ENCODE measurements at regions not wholly inside any gene's neighbourhood (a gene's known extent, or its start where the extent isn't known, plus 50 kb on each side); places are given as distances from the start of the nearest gene placed in this dataset.

DNA sequence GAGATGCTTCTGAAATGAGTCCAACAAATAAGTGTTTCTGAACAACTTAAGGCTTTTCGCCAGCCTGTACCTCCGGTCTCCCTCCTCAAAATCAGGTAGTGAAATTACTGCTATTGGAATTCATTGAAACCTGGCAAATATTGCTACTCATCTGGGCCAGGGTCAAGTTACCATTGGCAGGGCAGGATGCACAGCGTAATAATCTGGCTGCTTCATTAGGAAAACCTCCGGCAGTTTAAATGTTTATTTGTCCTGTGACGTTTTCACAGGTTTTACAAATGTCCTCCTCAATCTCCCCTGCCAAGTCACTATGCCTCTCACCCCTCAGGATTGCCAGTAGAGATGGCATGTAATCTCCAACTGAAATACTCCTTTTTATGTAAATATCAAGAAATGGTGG, 92.6 kb upstream of the KDR start:
- H3K9me3 ChIP-seq (ENCODE audit: control insufficient read depth, low read length, poor library complexity, severe bottlenecking) = no peaks in the 10 kb centered on the region
- no peak overlapping the region for H3K27ac Mint-ChIP-seq
- no peaks in the 10 kb centered on the region for H3K36me3 Mint-ChIP-seq (ENCODE audit: low read depth)
- H3K27me3 Mint-ChIP-seq = peaks cover 23% of the 10 kb centered on the region
- H3K4me1 Mint-ChIP-seq = no peaks in the 10 kb centered on the region
- H3K4me3 Mint-ChIP-seq = no peak overlapping the region
- ATAC-seq (no peak), DNase-seq (no peak)

DNA sequence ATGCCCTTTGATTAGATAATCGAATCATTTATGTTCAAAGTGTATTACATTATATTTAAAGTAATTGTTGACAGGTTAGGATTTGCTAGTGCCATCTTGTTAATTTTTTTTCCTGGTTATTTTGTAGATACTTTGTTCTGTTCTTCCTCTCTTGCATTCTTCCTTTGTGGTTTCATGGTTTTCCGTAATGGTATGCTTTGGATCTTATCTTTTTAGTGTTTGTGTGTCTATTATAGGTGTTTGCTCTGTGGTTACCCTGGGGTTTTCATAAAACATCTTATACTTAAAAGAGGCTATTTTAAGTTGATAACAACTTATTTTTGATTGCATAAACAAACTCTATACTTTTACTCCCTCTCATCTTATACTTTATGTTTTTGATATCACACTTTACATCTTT, 108.2 kb upstream of the SRD5A3 start:
- peaks cover 8% of the 10 kb centered on the region for H3K9me3 ChIP-seq (ENCODE audit: control insufficient read depth, low read length, poor library complexity, severe bottlenecking)
- ATAC-seq (no peak), DNase-seq (no peak)
- peaks cover 2% of the 10 kb centered on the region for H3K4me1 Mint-ChIP-seq
- no peaks in the 10 kb centered on the region for H3K27me3 Mint-ChIP-seq
- H3K36me3 Mint-ChIP-seq (ENCODE audit: low read depth) = no peaks in the 10 kb centered on the region
- H3K27ac Mint-ChIP-seq = no peak overlapping the region
- H3K4me3 Mint-ChIP-seq = no peak overlapping the region

DNA sequence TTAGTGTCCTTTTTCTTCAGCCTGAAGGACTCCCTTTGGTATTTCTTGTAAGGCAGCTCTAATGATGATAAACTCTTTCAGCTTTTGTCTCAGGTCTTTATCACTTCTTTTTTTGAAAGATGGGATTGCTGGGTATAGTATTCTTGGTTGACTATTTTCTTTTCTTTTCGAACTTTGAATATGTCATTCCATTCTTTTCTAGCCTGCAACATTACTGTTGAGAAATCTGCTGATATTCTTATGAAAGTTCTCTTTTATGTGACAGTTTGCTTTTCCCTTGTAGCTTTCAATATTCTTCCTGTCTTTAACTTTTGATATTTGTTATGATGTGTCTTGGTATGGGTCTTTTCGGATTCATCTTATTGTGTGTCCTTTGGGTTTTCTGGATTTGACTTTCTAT, 107.6 kb upstream of the SRD5A3 start:
- Mint-ChIP-seq H3K4me3 (no peak overlapping the region), H3K4me1 (peaks cover 2% of the 10 kb centered on the region), H3K27me3 (peaks cover 1% of the 10 kb centered on the region), H3K27ac (no peak overlapping the region), H3K36me3 (ENCODE audit: low read depth) (no peaks in the 10 kb centered on the region)
- ATAC-seq (no peak), DNase-seq (no peak)
- H3K9me3 ChIP-seq (ENCODE audit: control insufficient read depth, low read length, poor library complexity, severe bottlenecking) = peaks cover 8% of the 10 kb centered on the region

DNA sequence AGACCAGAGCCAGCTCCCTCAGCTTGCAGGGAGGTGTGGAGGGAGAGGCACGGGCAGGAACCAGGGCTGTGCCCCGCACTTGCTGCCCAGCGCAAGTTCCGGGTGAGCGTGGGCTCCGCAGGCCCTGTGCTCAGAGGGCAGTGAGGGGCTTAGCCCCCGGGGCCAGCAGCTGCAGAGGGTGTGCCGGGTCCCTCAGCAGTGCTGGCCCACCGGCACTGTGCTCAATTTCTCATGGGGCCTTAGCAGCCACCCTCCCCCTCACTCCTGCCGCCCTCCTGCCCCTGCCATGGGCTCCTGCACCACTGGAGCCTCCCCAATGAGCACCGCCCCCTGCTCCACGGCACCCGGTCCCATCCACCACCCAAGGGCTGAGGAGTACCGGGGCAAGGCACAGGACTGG, 104.6 kb upstream of the SRD5A3 start:
- H3K4me1 Mint-ChIP-seq = peaks cover 2% of the 10 kb centered on the region
- peaks cover 14% of the 10 kb centered on the region for H3K27me3 Mint-ChIP-seq
- H3K27ac Mint-ChIP-seq = no peak overlapping the region
- peaks cover 8% of the 10 kb centered on the region for H3K9me3 ChIP-seq (ENCODE audit: control insufficient read depth, low read length, poor library complexity, severe bottlenecking)
- ATAC-seq (no peak), DNase-seq (no peak)
- no peak overlapping the region for H3K4me3 Mint-ChIP-seq
- H3K36me3 Mint-ChIP-seq (ENCODE audit: low read depth) = peaks cover 2% of the 10 kb centered on the region

DNA sequence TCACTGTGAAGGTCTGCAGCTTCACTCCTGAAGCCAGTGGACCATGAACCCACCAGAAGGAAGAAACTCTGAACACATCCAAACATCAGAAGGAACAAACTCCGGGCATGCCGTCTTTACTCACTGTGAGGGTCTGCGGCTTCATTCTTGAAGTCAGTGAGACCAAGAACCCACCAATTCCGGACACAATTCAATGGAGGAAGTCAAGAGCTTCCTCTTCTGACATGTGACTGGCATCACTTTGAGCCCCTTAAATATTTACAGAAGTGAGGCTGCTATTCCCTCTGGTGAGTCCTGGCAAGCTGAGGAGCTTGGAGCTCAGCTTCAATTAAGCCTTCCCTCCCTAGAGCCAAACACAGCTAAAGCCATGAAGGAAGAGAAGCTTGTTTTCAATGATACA, 103.5 kb upstream of the SRD5A3 start:
- H3K27me3 Mint-ChIP-seq = peaks cover 14% of the 10 kb centered on the region
- no peak for DNase-seq
- ATAC-seq = no peak
- no peak overlapping the region for H3K4me3 Mint-ChIP-seq
- peaks cover 2% of the 10 kb centered on the region for H3K36me3 Mint-ChIP-seq (ENCODE audit: low read depth)
- peaks cover 8% of the 10 kb centered on the region for H3K9me3 ChIP-seq (ENCODE audit: control insufficient read depth, low read length, poor library complexity, severe bottlenecking)
- H3K4me1 Mint-ChIP-seq = peaks cover 2% of the 10 kb centered on the region
- H3K27ac Mint-ChIP-seq = no peak overlapping the region

DNA sequence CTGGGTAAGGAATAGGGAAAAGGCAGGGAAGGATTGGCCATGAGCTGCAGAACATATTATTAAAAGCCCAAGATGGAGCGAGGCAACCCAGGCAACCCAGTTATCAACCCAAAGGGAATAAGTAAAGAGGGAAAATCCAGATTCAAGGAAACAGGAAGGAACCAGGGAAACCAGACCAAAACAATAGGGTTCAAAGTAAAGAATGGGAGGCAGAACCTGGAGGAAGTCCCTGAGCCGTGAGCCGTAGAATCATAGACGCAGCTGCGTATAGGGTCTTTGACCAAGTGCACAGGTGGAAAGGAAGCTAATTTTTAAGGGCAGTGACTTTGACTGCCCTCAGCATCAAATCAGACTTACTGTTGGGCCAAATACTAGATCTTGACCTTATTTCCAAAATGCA, 98.5 kb upstream of the SRD5A3 start:
- no peak for ATAC-seq
- H3K4me1 Mint-ChIP-seq = no peaks in the 10 kb centered on the region

DNA sequence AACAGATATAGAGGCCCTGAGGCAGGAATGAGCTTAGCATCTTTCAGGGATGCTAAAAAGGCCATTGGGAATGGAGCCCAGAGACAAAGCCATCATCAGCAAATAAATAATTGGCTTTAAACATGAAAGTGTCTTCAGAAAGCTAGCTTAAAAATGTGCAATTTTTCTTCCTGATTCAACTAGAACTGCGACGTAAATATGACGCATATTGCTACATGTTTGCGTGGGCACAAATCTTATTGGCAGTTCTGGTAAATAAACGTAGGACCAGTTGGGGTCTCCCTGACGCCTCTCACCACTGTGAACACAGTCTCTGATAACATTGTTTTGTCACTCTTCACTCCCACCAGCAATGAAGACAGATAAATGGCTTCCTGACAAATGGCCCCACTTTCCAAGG, 97.3 kb upstream of the SRD5A3 start:
- Mint-ChIP-seq H3K36me3 (ENCODE audit: low read depth) (peaks cover under 1% of the 10 kb centered on the region), H3K4me3 (no peak overlapping the region), H3K27ac (no peak overlapping the region), H3K4me1 (no peaks in the 10 kb centered on the region), H3K27me3 (peaks cover 25% of the 10 kb centered on the region)
- ATAC-seq (no peak), DNase-seq (no peak)
- no peaks in the 10 kb centered on the region for H3K9me3 ChIP-seq (ENCODE audit: control insufficient read depth, low read length, poor library complexity, severe bottlenecking)

More for the DNA sequence above, 98.5 kb upstream of the SRD5A3 start:
- H3K27me3 Mint-ChIP-seq = peaks cover 25% of the 10 kb centered on the region
- no peaks in the 10 kb centered on the region for H3K9me3 ChIP-seq (ENCODE audit: control insufficient read depth, low read length, poor library complexity, severe bottlenecking)
- H3K36me3 Mint-ChIP-seq (ENCODE audit: low read depth) = peaks cover 2% of the 10 kb centered on the region
- no peak overlapping the region for H3K4me3 Mint-ChIP-seq
- no peak for DNase-seq
- no peak overlapping the region for H3K27ac Mint-ChIP-seq

DNA sequence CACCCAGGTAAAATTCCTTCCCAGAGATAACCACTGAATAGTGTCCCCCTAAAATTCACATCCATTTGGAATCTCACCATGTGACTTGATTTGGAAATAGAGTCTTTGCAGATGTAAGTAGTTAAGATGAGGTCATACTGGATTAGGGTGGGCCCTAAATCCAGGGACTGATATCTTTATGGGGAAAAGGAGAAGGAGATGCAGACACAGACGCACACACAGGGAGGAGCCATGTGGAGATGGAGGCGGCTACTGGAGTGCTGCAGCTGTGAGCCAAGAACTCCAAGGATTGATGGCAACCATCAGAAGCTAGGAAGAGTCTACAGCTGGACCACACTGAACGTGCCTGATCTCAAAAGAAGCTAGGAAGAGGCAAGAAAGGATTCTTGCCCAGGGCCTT, 96.6 kb upstream of the SRD5A3 start:
- Mint-ChIP-seq H3K4me3 (no peak overlapping the region), H3K27me3 (peaks cover 20% of the 10 kb centered on the region), H3K36me3 (ENCODE audit: low read depth) (no peaks in the 10 kb centered on the region), H3K27ac (no peak overlapping the region), H3K4me1 (no peaks in the 10 kb centered on the region)
- no peaks in the 10 kb centered on the region for H3K9me3 ChIP-seq (ENCODE audit: control insufficient read depth, low read length, poor library complexity, severe bottlenecking)
- ATAC-seq (no peak), DNase-seq (no peak)

DNA sequence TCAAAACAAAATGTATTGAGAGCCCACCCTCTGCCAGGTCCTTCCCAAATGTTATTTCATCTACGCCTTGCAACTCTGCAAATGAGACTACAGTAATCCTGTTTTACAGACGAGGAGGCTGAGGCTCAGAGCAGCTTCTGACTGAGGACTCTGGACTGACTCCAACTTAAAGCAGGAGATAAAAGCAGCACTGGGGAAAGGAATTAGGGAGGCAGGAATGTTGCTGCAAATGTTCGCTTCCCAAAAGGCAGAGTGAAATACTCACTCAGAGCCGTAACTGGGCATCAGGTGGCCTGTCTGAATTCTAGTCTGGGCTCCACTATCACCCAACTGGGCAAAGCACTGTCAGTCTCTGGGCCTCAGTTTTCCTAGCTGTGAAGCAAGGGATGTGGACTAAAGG, 94.7 kb upstream of the SRD5A3 start:
- H3K27me3 Mint-ChIP-seq = peaks cover 31% of the 10 kb centered on the region
- H3K36me3 Mint-ChIP-seq (ENCODE audit: low read depth) = no peaks in the 10 kb centered on the region
- ATAC-seq (no peak), DNase-seq (no peak)
- H3K4me1 Mint-ChIP-seq = no peaks in the 10 kb centered on the region
- H3K27ac Mint-ChIP-seq = no peak overlapping the region
- H3K9me3 ChIP-seq (ENCODE audit: control insufficient read depth, low read length, poor library complexity, severe bottlenecking) = no peaks in the 10 kb centered on the region
- H3K4me3 Mint-ChIP-seq = no peak overlapping the region

DNA sequence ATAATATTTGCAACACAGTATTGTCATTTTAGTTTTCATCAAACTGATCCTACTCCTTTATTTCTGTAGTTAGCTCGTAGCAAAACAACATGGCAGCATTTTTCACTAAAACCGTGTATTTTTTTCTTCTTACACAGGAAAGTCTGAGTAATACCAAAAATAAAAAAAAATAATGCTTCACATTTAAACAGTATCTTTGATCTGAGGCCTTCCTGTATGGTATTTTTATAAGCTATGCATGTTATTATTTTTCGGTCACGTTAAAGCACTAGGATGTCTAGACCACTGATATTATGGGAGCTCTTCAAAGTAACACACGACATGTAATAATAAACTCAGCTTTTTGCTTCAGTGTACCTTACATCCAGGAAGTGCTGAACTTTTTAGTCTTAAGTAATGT, 94.1 kb upstream of the SRD5A3 start:
- peaks cover 35% of the 10 kb centered on the region for H3K27me3 Mint-ChIP-seq
- no peak overlapping the region for H3K4me3 Mint-ChIP-seq
- no peaks in the 10 kb centered on the region for H3K9me3 ChIP-seq (ENCODE audit: control insufficient read depth, low read length, poor library complexity, severe bottlenecking)
- H3K36me3 Mint-ChIP-seq (ENCODE audit: low read depth) = no peaks in the 10 kb centered on the region
- H3K27ac Mint-ChIP-seq = no peak overlapping the region
- DNase-seq (no peak), ATAC-seq (no peak)
- H3K4me1 Mint-ChIP-seq = no peaks in the 10 kb centered on the region

DNA sequence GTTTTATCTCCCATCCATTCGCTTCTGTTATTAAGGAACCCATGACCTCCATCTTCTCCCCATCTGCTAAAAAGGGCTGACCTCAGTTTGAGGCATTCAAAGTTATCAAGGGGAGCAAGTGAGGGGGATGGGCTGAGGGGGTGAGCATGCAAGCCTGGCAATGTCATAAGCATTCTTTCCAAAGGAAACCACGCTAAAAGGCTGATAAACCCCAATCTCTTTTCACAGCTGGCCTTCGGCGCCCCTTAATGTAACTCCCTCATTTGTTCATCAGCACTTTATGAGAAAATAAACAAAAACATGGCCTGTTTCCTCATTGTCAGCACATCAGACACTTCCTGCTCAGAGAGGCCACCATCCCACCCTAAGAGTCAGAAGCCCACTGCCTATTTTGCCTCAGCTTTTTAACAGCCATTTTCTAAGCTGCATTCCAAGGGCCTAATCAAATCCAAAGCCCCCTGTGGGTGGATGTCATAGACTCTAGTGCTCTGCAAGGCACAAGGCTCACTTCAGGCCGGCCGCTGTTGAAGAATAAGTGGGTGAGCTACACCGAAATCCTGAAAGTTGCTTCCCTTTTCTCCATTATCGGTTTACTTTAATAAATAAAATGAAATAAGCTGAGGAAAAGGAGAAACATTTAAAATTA, 92.0 kb upstream of the SRD5A3 start:
- DNase-seq = no peak
- Mint-ChIP-seq H3K36me3 (ENCODE audit: low read depth) (no peaks in the 10 kb centered on the region), H3K4me3 (no peak overlapping the region), H3K4me1 (no peaks in the 10 kb centered on the region), H3K27ac (no peak overlapping the region), H3K27me3 (peaks cover 41% of the 10 kb centered on the region)
- no peaks in the 10 kb centered on the region for H3K9me3 ChIP-seq (ENCODE audit: control insufficient read depth, low read length, poor library complexity, severe bottlenecking)
- ATAC-seq = no peak

DNA sequence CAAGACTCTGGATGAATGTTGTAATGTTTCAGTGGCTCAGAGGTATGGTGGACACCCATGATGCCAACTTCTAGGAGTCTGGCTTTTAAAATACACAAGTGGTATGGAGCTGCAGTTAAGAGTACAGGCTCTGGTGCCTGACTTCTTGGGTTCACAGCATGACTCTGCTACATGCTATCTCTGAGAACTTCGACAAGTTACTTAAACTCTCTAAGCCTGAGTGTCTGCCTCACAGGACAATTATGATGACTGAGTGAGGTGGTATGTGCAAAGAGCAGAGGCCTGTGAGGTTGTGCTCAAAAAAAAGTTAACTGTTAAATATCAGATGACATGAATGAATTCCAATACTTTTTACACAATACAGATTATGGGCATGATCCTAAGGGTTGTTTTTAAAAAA, 90.9 kb upstream of the SRD5A3 start:
- no peak overlapping the region for H3K4me3 Mint-ChIP-seq
- H3K27ac Mint-ChIP-seq = no peak overlapping the region
- ATAC-seq (no peak), DNase-seq (no peak)
- H3K27me3 Mint-ChIP-seq = peaks cover 40% of the 10 kb centered on the region
- H3K4me1 Mint-ChIP-seq = no peaks in the 10 kb centered on the region
- H3K9me3 ChIP-seq (ENCODE audit: control insufficient read depth, low read length, poor library complexity, severe bottlenecking) = no peaks in the 10 kb centered on the region
- H3K36me3 Mint-ChIP-seq (ENCODE audit: low read depth) = no peaks in the 10 kb centered on the region

DNA sequence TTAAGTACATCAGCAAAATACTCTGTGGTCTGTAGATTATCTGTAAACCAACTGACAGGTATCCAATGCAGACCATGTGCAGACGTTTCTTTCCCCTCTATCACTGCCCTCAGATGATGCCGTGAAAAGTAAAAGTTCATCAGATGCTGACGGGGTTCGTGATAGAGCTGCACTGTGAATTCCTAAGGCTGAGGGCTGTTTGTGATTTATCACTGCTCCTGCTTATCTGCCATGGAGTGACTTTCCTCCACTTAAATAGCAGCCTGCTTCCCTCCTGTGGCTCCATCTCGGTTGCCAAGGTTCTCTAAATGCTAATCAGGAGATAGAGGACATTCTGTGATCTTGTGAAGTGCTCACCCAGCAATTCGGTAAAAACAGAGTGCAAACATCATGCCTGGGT, 89.3 kb upstream of the SRD5A3 start:
- peaks cover 40% of the 10 kb centered on the region for H3K27me3 Mint-ChIP-seq
- H3K4me1 Mint-ChIP-seq = no peaks in the 10 kb centered on the region
- no peak for DNase-seq
- H3K27ac Mint-ChIP-seq = no peak overlapping the region
- no peak overlapping the region for H3K4me3 Mint-ChIP-seq
- H3K36me3 Mint-ChIP-seq (ENCODE audit: low read depth) = no peaks in the 10 kb centered on the region
- ATAC-seq = no peak
- H3K9me3 ChIP-seq (ENCODE audit: control insufficient read depth, low read length, poor library complexity, severe bottlenecking) = no peaks in the 10 kb centered on the region

DNA sequence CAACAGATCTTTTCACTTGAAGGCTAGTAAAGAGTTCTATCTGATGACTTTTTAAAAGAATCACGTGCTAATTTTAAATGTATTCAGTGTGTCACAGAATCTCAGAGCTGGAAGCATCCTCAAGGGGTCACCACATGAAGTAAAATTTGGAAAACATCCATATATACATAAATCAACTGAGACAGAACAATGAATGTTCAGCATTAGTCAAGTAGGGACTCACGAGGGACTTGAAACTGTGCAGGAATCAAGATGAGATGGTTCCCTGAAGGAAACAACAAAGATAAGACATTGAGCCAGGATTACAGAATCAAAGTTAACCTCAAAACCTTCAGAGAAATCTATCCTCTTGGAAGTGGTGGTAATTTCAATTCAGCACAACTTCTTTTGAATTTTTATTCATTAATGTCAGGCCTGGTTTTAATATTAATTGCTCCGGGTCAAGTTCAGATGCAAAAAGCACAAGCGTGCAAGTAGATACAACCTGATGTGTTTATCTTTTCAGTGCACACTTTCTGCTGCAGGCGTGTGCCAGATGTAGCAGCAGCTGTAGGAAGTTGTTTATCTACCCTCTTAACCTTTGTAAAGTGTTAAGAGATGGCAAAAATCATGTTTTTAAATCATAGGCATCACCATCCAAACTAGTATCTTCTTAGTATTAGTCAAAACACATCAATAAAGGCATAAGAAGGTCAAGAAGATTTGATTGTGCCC, 87.7 kb upstream of the SRD5A3 start:
- no peak overlapping the region for H3K27ac Mint-ChIP-seq
- peaks cover 42% of the 10 kb centered on the region for H3K27me3 Mint-ChIP-seq
- no peaks in the 10 kb centered on the region for H3K4me1 Mint-ChIP-seq
- H3K36me3 Mint-ChIP-seq (ENCODE audit: low read depth) = no peaks in the 10 kb centered on the region
- ATAC-seq (no peak), DNase-seq (no peak)
- H3K4me3 Mint-ChIP-seq = no peak overlapping the region
- no peaks in the 10 kb centered on the region for H3K9me3 ChIP-seq (ENCODE audit: control insufficient read depth, low read length, poor library complexity, severe bottlenecking)
